Prostate gland (tissue), 2 donors: ENCODE measurements at regions not wholly inside any gene's neighbourhood (a gene's known extent, or its start where the extent isn't known, plus 50 kb on each side); places are given as distances from the start of the nearest gene placed in this dataset.

ENCODE experiments used
- DNase-seq: peaks from one replicate; pipeline ENCODE4 v3.0.0-alpha.2; 2019; ENCODE audit warnings: low spot score
- H3K27ac ChIP-seq, 2 donors: fragments of 200-600 bp; sonication (generic); 2 replicates each; pipeline ENCODE4 v1.5.1; 2017 to 2019
- H3K27me3 ChIP-seq: fragments of 200-600 bp; sonication (generic); replicated peaks from 2 replicates; pipeline ENCODE4 v1.5.1; 2019; ENCODE audit not compliant: insufficient read depth
- H3K36me3 ChIP-seq, 2 donors: fragments of 200-600 bp; sonication (generic); 1 replicate in 1 of 2; 2 replicates in 1 of 2; pipeline versions ENCODE4 v1.5.1 to v1.8.1; 2017 to 2019
- H3K4me1 ChIP-seq: fragments of 200-600 bp; sonication (generic); replicated peaks from 2 replicates; pipeline ENCODE4 v1.5.1; 2019
- H3K4me3 ChIP-seq, 2 donors: fragments of 200-600 bp; sonication (generic); 2 replicates each; pipeline ENCODE4 v1.5.1; 2017 to 2019
- H3K9me3 ChIP-seq: fragments of 200-600 bp; sonication (generic); 2 replicates; pipeline ENCODE4 v1.5.1; 2017
- CTCF ChIP-seq, 4 experiments: fragments of 200-600 bp in 2 of 4; fragments of 450-650 bp in 2 of 4; sonication (generic) in 2 of 4; IDR thresholded peaks; 1 replicate in 3 of 4; 2 replicates in 1 of 4; pipeline ENCODE4 v1.5.1; 2016 to 2019; ENCODE audit warnings: antibody characterized with exemption in 4 of 4, mild to moderate bottlenecking in 2 of 4, moderate library complexity in 2 of 4
- POLR2A ChIP-seq: fragments of 450-650 bp; IDR thresholded peaks from one replicate; pipeline ENCODE4 v1.6.1; 2016; ENCODE audit warnings: antibody characterized with exemption, mild to moderate bottlenecking
- POLR2AphosphoS5 ChIP-seq: sonication (generic); formaldehyde crosslinking; IDR thresholded peaks from one replicate; pipeline ENCODE4 v1.6.1; 2017; ENCODE audit warnings: antibody characterized with exemption
- WGBS: methylation state at CpG from one replicate; pipeline ENCODE4 v1.1.5; 2018; 5-methylcytosine and 5-hydroxymethylcytosine counted together
- intact Hi-C: fragments of 100-400 bp; cut with DNase I; formaldehyde crosslinking; loops from one replicate; pipeline ENCODE4 v1.14.2; 2022

GRCh38 chr5:167833456-167833855 is 458.0 kb upstream of the WWC1 start:
- no peak for TF ChIP-seq CTCF (IDR thresholded peaks at IDR 0.05)
- Histone ChIP-seq H3K36me3 (no peaks in the 10 kb centered on the region), H3K4me3 (no peak overlapping the region), H3K9me3 (no peaks in the 10 kb centered on the region), H3K27me3 (no peaks in the 10 kb centered on the region), H3K27ac (no peak overlapping the region), H3K4me1 (no peaks in the 10 kb centered on the region)
- intact Hi-C loops: loop anchor here (10.0 kb wide), 1 partner anchor 109 kb away; no protein-coding TSS in a partner anchor
- DNase-seq: no peak
- WGBS: 96% methylated on average over 6 of the region's 6 CpGs

- Histone ChIP-seq H3K36me3 (no peaks in the 10 kb centered on the region), H3K4me1 (no peaks in the 10 kb centered on the region), H3K27ac (no peak overlapping the region), H3K4me3 (no peak overlapping the region), H3K27me3 (no peaks in the 10 kb centered on the region), H3K9me3 (no peaks in the 10 kb centered on the region)
- intact Hi-C loops: loop anchor here (10.0 kb wide), 1 partner anchor 110 kb away; no protein-coding TSS in a partner anchor
- no peak for DNase-seq
- WGBS: 86% methylated on average over 1 of the region's 1 CpG
- TF ChIP-seq POLR2A (no peak), POLR2AphosphoS5 (no peak), CTCF (IDR thresholded peaks at IDR 0.05) (no peak)
Measured at GRCh38 chr5:167835146-167835545, 456.3 kb upstream of the WWC1 start.

GRCh38 chr5:167837127-167837526 is 454.3 kb upstream of the WWC1 start:
- no peak for TF ChIP-seq POLR2AphosphoS5
- no peak for TF ChIP-seq CTCF (IDR thresholded peaks at IDR 0.05)
- no peak for TF ChIP-seq POLR2A
- intact Hi-C loops: loop anchor here (10.0 kb wide), 1 partner anchor 112 kb away; no protein-coding TSS in a partner anchor
- H3K36me3 ChIP-seq: no peaks in the 10 kb centered on the region
- H3K27me3 ChIP-seq: no peaks in the 10 kb centered on the region
- H3K9me3 ChIP-seq: no peaks in the 10 kb centered on the region
- no peak for DNase-seq
- no peak overlapping the region for H3K27ac ChIP-seq
- H3K4me3 ChIP-seq: no peak overlapping the region
- WGBS: 100% methylated on average over 2 of the region's 2 CpGs
- no peaks in the 10 kb centered on the region for H3K4me1 ChIP-seq

DNA sequence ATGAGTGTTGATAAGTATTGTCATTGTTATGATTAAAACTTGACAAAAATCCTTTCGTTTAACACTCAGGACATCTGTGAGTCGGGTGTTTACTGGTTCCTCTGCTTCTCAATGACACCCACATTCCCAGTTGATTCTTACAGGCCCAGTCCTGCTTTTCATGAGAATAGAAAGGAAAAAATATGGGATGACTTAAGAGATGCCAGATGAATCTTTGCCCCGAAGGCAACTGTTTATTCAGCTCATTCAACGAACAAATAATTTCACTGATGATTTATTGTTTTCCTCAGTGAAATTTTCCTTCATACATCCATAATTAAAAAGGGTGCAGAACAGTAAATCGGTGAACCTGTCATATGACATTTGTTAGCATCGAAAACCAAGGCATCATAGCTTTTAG is 452.4 kb upstream of the WWC1 start:
- no peak for DNase-seq
- 52% methylated on average over 6 of the region's 6 CpGs for WGBS
- H3K27me3 ChIP-seq: no peaks in the 10 kb centered on the region
- intact Hi-C loops: loop anchor here (10.0 kb wide), 1 partner anchor 114 kb away; no protein-coding TSS in a partner anchor
- H3K9me3 ChIP-seq: no peaks in the 10 kb centered on the region
- no peaks in the 10 kb centered on the region for H3K36me3 ChIP-seq
- no peaks in the 10 kb centered on the region for H3K4me1 ChIP-seq
- H3K27ac ChIP-seq: no peak overlapping the region
- TF ChIP-seq CTCF (IDR thresholded peaks at IDR 0.05) (no peak), POLR2A (no peak), POLR2AphosphoS5 (no peak)
- no peak overlapping the region for H3K4me3 ChIP-seq

DNA sequence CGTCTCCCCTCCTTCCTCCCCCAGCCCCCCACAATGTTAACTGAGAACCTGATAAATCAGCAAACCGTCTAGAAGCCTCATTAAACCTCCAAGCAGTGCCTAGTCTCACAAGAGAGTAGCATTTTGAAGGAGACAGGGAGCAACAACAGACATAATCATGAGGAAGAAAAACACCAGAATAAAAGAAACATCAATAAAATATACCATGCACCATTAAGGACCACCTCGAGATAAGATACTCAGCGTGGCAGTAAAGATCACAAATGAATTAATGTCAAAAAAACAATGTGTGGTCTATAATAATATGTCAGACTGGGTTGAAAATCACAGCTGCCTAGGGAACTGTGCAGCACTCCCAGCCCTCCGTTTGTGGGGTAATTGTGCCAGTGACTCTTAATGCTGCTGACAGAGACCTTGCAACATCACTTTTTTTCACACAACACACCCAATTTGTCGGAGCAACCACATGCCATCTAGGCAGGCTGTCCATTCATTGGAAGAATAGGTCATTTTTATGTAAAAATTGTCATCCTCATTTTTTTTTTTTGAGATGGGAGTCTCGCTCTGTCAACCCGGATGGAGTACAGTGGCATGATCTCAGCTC is 450.8 kb upstream of the WWC1 start:
- WGBS: 53% methylated on average over 8 of the region's 8 CpGs

More for the DNA sequence above, 450.8 kb upstream of the WWC1 start:
- no peaks in the 10 kb centered on the region for H3K36me3 ChIP-seq
- H3K27ac ChIP-seq: no peak overlapping the region
- TF ChIP-seq POLR2AphosphoS5: no peak
- TF ChIP-seq POLR2A: no peak
- no peak for TF ChIP-seq CTCF (IDR thresholded peaks at IDR 0.05)
- no peak overlapping the region for H3K4me3 ChIP-seq
- no peak for DNase-seq
- no peaks in the 10 kb centered on the region for H3K9me3 ChIP-seq
- no peaks in the 10 kb centered on the region for H3K4me1 ChIP-seq
- intact Hi-C loops: no loop called here
- H3K27me3 ChIP-seq: no peaks in the 10 kb centered on the region
